NCI-H2107 treated with DMSO at 0.1 percent for 48 hours (cell line): ENCODE measurements at regions not wholly inside any gene's neighbourhood (a gene's known extent, or its start where the extent isn't known, plus 50 kb on each side); places are given as distances from the start of the nearest gene placed in this dataset.
"Not testable (repeated sequence)": the region's sequence is repeated elsewhere in the genome, so short reads cannot be mapped to it uniquely, and the experiment has no call there.

Experiments
- DNase-seq: peaks from one replicate; lab custom pipeline; 2025; ENCODE audit not compliant: unreplicated experiment; lab: John Stamatoyannopoulos, UW

GRCh38 chr7:106354822-106355221 is 70.0 kb upstream of the NAMPT start:
- no peak for DNase-seq

GRCh38 chr7:106353944-106354343 is 69.2 kb upstream of the NAMPT start:
- no peak for DNase-seq

- no peak for DNase-seq
These were observed 63.4 kb upstream of the NAMPT start for GRCh38 chr7:106348231-106348630.

- DNase-seq: no peak
These were observed 62.5 kb upstream of the NAMPT start for GRCh38 chr7:106347229-106347833.

GRCh38 chr7:106346678-106347217 is 62.0 kb upstream of the NAMPT start:
- DNase-seq: no peak

GRCh38 chr7:106346167-106346677 is 61.4 kb upstream of the NAMPT start:
- no peak for DNase-seq

GRCh38 chr7:106345421-106346166 is 60.8 kb upstream of the NAMPT start:
- no peak for DNase-seq

GRCh38 chr7:106344861-106345260 is 60.1 kb upstream of the NAMPT start:
- DNase-seq: no peak

GRCh38 chr7:106344211-106344610 is 59.4 kb upstream of the NAMPT start:
- no peak for DNase-seq

- not testable (repeated sequence) for DNase-seq
These were observed 57.3 kb upstream of the NAMPT start for GRCh38 chr7:106342049-106342448.

GRCh38 chr7:106340247-106340596 is 55.4 kb upstream of the NAMPT start:
- not testable (repeated sequence) for DNase-seq

- DNase-seq: no peak
These were observed 54.9 kb upstream of the NAMPT start for GRCh38 chr7:106339513-106340246.

GRCh38 chr7:106337754-106338153 is 53.0 kb upstream of the NAMPT start:
- no peak for DNase-seq

- DNase-seq: no peak
These were observed 51.0 kb upstream of the NAMPT start for GRCh38 chr7:106335814-106336213.
